Fibroblast of mammary gland (primary cell): ENCODE measurements at regions not wholly inside any gene's neighbourhood (a gene's known extent, or its start where the extent isn't known, plus 50 kb on each side); places are given as distances from the start of the nearest gene placed in this dataset.
"Not testable (repeated sequence)": the region's sequence is repeated elsewhere in the genome, so short reads cannot be mapped to it uniquely, and the experiment has no call there.

Experiments used
- DNase-seq: peaks from one replicate; pipeline ENCODE4 v3.0.0-alpha.2; 2010; ENCODE audit warnings: low read depth
- H3K4me3 ChIP-seq: 2 replicates; pipeline ENCODE4 v1.5.1; 2011; ENCODE audit warnings: low read depth, mild to moderate bottlenecking, low read length, moderate library complexity; ENCODE audit not compliant: control insufficient read depth
- CTCF ChIP-seq: conservative IDR thresholded peaks from 2 replicates; pipeline ENCODE4 v1.5.1; 2011; ENCODE audit warnings: low read depth, low read length, inconsistent platforms; ENCODE audit not compliant: control insufficient read depth, insufficient read depth

GRCh38 chr5:85605381-85605780 is 1012.4 kb upstream of the COX7C start:
- no peak for TF ChIP-seq CTCF

GRCh38 chr5:85614489-85614888 is 1003.3 kb upstream of the COX7C start:
- TF ChIP-seq CTCF, result no peak
- DNase-seq, result no peak
- no peak overlapping the region for H3K4me3 ChIP-seq

More at GRCh38 chr5:85605381-85605780, 1012.4 kb upstream of the COX7C start:
- no peak overlapping the region for H3K4me3 ChIP-seq
- DNase-seq, result no peak

DNA sequence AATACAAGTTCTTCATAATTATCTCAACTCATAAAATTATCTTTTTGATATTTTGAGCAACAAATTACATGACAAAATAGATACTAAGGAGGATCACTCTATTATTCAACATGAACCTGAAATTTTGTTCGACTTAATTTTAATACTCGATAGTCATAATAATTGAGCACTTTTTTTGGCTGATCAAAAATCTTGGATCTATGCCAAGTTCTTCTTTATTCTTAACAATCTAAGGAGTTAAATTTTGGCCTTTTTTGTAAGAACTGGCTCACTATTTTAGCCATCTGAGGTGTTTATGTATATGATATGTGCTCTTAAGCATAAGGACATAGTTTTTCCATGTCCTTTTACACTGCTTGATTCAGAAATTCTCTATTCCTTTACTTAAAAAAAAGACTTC is 996.1 kb upstream of the COX7C start:
- DNase-seq, result no peak
- no peak for TF ChIP-seq CTCF
- no peak overlapping the region for H3K4me3 ChIP-seq

DNA sequence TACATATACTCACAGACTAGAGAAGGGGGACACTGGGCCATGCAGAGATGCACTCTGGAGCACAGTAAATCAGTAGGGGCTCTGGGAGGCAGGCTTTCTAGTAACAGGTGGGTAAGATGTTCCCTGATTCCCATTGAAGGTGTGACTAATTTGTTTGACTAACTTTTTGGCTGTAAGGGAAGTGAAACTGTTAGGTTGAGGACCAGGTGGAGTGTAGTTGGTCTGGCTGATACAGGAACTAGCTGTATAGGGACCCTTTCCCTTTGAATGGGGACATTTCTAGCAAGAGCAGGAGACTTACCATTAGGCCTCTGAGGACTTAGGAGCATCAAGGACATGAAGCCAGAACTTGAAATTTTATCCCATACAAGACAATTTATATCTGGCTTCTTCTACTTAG is 989.6 kb upstream of the COX7C start:
- DNase-seq, result no peak
- TF ChIP-seq CTCF, result no peak
- H3K4me3 ChIP-seq, result no peak overlapping the region

DNA sequence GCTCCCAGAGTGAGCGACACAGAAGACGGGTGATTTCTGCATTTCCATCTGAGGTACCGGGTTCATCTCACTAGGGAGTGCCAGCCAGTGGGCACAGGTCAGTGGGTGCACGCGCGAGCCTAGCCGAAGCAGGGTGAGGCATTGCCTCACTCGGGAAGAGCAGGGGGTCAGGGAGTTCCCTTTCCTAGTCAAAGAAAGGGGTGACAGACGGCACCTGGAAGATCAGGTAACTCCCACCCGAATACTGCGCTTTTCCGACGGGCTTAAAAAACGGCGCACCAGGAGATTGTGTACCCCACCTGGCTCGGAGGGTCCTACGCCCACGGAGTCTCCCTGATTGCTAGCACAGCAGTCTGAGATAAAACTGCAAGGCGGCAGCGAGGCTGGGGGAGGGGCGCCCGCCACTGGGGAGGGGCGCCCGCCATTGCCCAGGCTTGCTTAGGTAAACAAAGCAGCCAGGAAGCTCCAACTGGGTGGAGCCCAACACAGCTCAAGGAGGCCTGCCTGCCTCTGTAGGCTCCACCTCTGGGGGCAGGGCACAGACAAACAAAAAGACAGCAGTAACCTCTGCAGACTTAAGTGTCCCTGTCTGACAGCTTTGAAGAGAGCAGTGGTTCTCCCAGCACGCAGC is 979.1 kb upstream of the COX7C start:
- H3K4me3 ChIP-seq, DNase-seq: not testable (repeated sequence)

DNA sequence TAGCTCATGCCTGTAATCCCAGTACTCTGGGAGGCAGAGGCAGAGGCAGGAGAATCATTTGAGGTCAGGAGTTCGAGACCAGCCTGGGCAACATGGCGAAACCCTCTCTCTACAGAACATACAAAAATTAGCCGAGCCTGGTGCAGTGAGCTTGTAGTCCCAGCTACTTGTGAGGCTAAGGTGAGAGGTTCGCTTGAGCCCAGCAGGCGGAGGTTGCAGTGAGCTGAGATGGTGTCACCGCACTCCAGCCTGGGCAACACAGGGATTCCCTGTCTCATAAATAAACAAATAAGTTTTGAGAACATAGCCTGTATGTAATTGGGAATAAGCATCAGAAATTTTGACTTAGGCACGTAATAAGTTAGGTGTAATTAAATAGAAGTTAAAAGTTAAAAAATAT is 971.7 kb upstream of the COX7C start:
- TF ChIP-seq CTCF, result no peak
- no peak overlapping the region for H3K4me3 ChIP-seq
- no peak for DNase-seq

DNA sequence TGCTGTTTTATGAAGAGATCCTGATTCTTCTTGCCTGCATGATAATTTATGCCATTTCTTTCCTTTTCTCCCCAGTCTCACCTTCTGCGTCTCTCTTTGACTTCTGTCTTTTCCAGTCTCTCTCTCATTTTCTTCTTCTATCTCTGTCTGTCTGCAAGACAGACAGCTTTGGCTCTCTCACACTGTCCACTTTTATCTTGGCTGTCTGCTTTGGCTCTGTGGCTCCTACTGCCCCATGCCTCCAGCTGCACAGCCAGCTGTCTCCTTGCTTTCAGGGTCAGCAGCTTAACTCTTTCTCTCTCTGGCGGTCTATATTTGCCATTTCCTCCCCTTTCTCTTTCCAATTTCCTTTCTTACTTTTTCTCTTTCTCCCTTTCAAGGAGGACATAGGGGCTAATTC is 971.1 kb upstream of the COX7C start:
- TF ChIP-seq CTCF, result no peak
- no peak overlapping the region for H3K4me3 ChIP-seq
- DNase-seq, result no peak
